ENCODE measurements at regions not wholly inside any gene's neighbourhood (a gene's known extent, or its start where the extent isn't known, plus 50 kb on each side); places are given as distances from the start of the nearest gene placed in this dataset.

DNA sequence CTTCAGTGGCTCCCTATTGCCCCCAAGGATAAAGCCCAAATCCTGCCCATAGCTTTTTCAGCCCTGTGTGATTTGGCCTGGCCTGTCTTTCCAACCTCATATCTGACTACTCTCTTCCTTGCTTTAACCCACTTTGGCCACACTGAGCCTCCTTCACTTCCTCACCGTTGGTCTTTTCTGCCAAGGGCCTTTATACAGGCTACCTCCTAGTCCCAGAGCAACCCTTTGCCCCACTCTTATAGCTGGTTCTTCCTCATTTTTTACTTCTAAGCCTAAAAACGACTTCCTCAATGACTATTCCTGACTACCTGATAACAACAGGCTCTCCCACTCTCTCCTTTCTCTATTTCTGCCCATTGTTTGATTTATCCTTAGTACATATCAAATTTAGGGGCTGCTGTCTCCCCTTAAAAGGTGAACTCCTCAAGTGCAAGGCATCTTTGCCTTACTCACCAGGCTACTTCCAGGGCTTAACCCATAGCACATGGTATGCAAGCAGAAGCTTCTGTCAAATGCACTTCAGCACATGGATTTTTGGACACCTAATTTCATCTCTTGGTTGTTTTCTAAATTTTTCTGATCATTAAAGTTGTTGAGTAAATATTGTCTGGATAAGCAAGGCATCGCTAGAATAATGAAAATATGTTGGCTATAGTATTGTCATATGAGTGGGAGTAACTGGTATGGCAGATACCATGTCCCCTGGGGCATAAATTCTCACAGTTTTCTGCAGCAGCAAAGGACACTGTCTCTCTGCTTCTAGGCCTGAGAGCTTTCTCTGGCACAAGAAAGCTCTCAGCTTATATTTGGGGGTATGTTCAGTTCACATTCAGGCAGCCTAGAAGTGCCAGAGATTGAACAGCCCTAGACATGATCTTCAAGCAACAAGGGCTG is 201.5 kb upstream of the GPR26 start:
- Histone ChIP-seq H3K9me3 (ENCODE audit: insufficient read depth, low read length, severe bottlenecking) (no peaks in the 10 kb centered on the region), H3K9ac (ENCODE audit: low read depth, low read length) (no peak overlapping the region), H3K4me3 (ENCODE audit: low read depth in 1 of 2, low read length in 2 of 2) (no peak overlapping the region), H3K79me2 (ENCODE audit: insufficient read depth, low read length) (no peaks in the 10 kb centered on the region), H2AFZ (ENCODE audit: low read depth, low read length) (no peak overlapping the region), H3K27me3 (ENCODE audit: insufficient read depth, low read length, poor library complexity) (peaks cover 7% of the 10 kb centered on the region), H3K36me3 (ENCODE audit: insufficient read depth, low read length) (no peaks in the 10 kb centered on the region), H3K4me1 (ENCODE audit: insufficient read depth, low read length) (no peaks in the 10 kb centered on the region), H3K4me2 (ENCODE audit: insufficient read depth, low read length) (no peak overlapping the region), H3K27ac (ENCODE audit: low read length) (no peak overlapping the region), H4K20me1 (ENCODE audit: insufficient read depth, low read length) (no peaks in the 10 kb centered on the region)
- DNase-seq: no peak
- TF ChIP-seq, protein P1, sequence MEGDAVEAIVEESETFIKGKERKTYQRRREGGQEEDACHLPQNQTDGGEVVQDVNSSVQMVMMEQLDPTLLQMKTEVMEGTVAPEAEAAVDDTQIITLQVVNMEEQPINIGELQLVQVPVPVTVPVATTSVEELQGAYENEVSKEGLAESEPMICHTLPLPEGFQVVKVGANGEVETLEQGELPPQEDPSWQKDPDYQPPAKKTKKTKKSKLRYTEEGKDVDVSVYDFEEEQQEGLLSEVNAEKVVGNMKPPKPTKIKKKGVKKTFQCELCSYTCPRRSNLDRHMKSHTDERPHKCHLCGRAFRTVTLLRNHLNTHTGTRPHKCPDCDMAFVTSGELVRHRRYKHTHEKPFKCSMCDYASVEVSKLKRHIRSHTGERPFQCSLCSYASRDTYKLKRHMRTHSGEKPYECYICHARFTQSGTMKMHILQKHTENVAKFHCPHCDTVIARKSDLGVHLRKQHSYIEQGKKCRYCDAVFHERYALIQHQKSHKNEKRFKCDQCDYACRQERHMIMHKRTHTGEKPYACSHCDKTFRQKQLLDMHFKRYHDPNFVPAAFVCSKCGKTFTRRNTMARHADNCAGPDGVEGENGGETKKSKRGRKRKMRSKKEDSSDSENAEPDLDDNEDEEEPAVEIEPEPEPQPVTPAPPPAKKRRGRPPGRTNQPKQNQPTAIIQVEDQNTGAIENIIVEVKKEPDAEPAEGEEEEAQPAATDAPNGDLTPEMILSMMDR (IDR thresholded peaks at IDR 0.05; ENCODE audit: borderline replicate concordance, extremely low read depth, low read length, poor library complexity, severe bottlenecking): no peak
- TF ChIP-seq EZH2 (IDR thresholded peaks at IDR 0.05; ENCODE audit: borderline replicate concordance, low read depth, low read length, severe bottlenecking): no peak
- ATAC-seq (ENCODE audit: insufficient read depth, low read depth): no peak

DNA sequence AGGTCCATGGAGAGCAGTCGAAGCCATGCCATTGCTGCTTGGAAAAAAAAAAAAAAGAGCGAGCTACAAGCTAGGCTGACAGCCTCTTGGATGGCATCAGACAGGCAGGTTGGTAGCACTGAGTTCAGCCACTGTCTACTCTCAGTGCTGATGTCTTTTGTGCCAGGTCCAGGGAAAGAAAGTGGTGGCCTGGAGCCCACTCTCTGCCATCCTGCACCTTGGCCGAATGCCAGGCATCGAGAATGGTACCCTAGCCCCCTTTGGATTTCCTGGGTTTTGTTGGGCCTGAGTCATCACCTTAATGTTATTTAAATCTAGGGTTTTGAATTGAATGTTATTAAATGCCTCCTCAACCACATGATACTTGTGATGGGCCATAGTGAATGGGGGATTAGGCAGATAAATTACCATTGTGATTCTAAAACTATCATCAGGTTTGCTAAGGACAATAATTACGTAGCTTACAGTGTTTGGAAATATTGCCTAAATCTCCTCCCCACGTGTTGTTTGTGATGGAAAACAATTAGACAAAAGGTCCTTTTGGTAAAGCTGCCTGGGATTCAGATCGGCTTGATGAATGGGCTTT is 195.7 kb upstream of the GPR26 start:
- no peak for DNase-seq
- no peak for ATAC-seq (ENCODE audit: insufficient read depth, low read depth)
- Histone ChIP-seq H3K36me3 (ENCODE audit: insufficient read depth, low read length) (no peaks in the 10 kb centered on the region), H3K79me2 (ENCODE audit: insufficient read depth, low read length) (no peaks in the 10 kb centered on the region), H4K20me1 (ENCODE audit: insufficient read depth, low read length) (no peaks in the 10 kb centered on the region), H2AFZ (ENCODE audit: low read depth, low read length) (no peak overlapping the region), H3K9me3 (ENCODE audit: insufficient read depth, low read length, severe bottlenecking) (no peaks in the 10 kb centered on the region), H3K4me2 (ENCODE audit: insufficient read depth, low read length) (no peak overlapping the region), H3K9ac (ENCODE audit: low read depth, low read length) (no peak overlapping the region), H3K27ac (ENCODE audit: low read length) (no peak overlapping the region), H3K4me1 (ENCODE audit: insufficient read depth, low read length) (no peaks in the 10 kb centered on the region), H3K27me3 (ENCODE audit: insufficient read depth, low read length, poor library complexity) (no peaks in the 10 kb centered on the region), H3K4me3 (ENCODE audit: low read depth in 1 of 2, low read length in 2 of 2) (no peak overlapping the region)
- TF ChIP-seq EZH2 (IDR thresholded peaks at IDR 0.05; ENCODE audit: borderline replicate concordance, low read depth, low read length, severe bottlenecking): no peak
- TF ChIP-seq, protein P1 (IDR thresholded peaks at IDR 0.05; ENCODE audit: borderline replicate concordance, extremely low read depth, low read length, poor library complexity, severe bottlenecking): no peak

DNA sequence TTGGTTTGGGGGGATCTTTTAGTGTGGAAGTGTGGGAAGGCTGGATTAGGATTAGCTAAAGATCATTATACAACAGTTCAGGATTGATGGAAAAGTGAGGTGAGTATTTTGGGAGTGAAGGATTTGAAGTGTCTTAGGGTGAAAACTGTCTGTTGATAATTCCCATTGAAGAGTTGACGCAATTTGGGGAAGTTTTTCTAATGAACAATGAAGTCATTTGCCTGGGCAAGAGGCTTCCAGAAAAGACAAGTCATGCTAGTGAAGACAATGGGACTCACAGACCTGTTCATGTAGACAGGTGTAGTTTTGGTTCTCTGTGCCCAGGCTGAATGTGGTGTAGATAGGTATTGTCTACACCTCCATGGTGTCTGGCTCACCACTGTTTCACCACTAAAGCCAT is 194.3 kb upstream of the GPR26 start:
- H2AFZ ChIP-seq (ENCODE audit: low read depth, low read length): no peak overlapping the region
- no peak overlapping the region for H3K27ac ChIP-seq (ENCODE audit: low read length)
- no peak for TF ChIP-seq EZH2 (IDR thresholded peaks at IDR 0.05; ENCODE audit: borderline replicate concordance, low read depth, low read length, severe bottlenecking)
- TF ChIP-seq, protein P1 (IDR thresholded peaks at IDR 0.05; ENCODE audit: borderline replicate concordance, extremely low read depth, low read length, poor library complexity, severe bottlenecking): no peak
- no peak overlapping the region for H3K4me3 ChIP-seq (ENCODE audit: low read depth in 1 of 2, low read length in 2 of 2)
- H3K36me3 ChIP-seq (ENCODE audit: insufficient read depth, low read length): no peaks in the 10 kb centered on the region
- no peaks in the 10 kb centered on the region for H3K4me1 ChIP-seq (ENCODE audit: insufficient read depth, low read length)
- H3K79me2 ChIP-seq (ENCODE audit: insufficient read depth, low read length): no peaks in the 10 kb centered on the region
- H4K20me1 ChIP-seq (ENCODE audit: insufficient read depth, low read length): no peaks in the 10 kb centered on the region
- ATAC-seq (ENCODE audit: insufficient read depth, low read depth) (no peak), DNase-seq (no peak)
- H3K27me3 ChIP-seq (ENCODE audit: insufficient read depth, low read length, poor library complexity): no peaks in the 10 kb centered on the region
- no peak overlapping the region for H3K4me2 ChIP-seq (ENCODE audit: insufficient read depth, low read length)
- no peaks in the 10 kb centered on the region for H3K9me3 ChIP-seq (ENCODE audit: insufficient read depth, low read length, severe bottlenecking)
- no peak overlapping the region for H3K9ac ChIP-seq (ENCODE audit: low read depth, low read length)

All from DND-41 (cell line).